ENCODE measurements at regions not wholly inside any gene's neighbourhood (a gene's known extent, or its start where the extent isn't known, plus 50 kb on each side); places are given as distances from the start of the nearest gene placed in this dataset.

DNA sequence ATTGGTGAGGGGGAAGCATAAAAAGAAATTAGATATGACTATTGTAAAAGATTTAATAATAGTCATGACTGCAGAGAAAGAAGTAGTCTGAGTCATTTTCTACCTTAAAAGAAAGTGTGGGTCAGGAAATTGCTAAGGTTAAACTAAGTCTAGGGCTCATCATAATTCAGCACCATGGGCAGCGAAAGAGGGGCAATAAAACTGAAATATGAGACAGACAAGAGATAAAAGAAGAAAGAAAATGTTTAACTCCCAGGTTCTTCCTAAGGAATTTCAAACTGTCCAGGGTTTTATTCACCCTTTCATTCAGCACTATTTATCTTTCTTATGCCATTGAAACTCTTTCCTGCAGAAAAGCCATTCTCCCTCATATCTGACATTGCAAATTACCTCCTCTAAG is 114.4 kb upstream of the API5 start:
- DNase-seq, result no peak

DNA sequence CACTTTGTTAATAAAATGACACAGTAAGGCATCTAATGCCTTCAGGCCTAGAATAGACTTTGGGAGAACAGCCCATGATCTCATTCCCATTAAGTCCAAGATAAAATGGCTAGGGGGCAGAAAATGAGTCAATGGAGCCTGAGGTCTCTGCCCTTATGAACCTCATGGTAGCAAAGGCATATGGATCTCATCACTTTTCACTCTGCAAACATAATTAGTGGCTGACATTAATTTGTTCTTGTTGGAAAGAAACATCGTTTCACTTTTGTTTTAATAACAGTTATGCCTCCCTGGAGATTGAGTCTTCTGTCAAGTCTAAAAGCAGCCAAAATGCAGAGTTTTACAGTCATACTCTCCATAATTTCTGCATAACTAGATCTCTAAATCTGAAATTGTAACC is 111.8 kb upstream of the API5 start:
- DNase-seq, result no peak

DNA sequence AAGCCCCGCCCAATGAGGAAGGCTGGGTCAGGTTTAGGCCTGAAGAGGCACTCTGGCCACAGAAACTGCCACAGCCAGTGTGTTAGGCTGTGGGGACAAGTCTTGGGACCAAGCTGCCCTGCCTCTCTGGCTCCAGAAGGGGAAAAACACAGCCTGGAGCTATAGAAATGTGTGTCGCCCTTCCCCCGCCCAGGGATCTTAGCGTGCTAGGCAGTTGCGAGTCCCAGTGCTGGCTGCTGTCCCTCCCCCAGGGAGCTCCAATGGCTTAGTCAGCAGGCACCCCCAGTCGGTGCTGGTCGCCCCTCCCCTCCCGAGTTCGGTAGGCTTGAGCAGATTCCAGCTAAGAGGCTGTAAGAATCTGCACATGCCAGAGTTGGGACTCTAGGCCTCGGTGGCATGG is 99.5 kb upstream of the API5 start:
- DNase-seq, result no peak

DNA sequence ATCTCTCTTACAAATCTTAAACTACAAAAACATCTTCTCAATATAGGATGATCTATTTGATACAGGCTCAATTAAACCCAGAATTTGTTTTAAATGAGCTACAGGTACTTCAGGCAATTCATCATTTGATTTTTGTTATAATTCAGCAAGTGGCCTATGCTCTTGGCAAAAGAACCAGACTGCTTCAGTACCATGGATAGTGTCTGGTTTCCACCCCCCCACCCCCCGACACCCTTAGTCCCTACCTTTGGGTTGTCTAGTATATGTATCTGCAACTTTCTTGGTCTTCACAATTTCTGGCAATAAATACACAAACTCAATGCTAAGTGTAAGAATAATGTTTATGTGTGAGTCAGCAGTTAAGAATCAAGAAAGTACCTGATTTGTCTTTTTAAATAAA is 97.3 kb upstream of the API5 start:
- DNase-seq, result no peak

DNA sequence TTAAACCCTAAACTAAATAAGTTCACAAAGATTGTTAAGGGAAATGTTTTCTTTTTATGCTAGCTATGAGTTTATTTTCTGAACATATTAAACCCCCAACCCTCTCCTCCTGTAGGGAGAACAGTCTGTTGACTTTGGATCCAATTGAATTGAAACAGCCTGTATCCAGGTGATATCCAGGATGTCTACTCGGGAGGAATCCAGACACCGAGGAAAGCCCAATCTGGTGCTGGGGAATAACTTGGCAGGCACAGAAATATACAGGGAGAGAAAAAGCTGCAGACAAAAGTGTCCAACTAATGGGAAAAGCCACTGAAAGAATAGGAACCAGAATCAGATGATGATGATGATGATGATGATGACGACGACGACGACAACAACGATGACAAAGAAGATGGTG is 93.9 kb upstream of the API5 start:
- no peak for DNase-seq

DNA sequence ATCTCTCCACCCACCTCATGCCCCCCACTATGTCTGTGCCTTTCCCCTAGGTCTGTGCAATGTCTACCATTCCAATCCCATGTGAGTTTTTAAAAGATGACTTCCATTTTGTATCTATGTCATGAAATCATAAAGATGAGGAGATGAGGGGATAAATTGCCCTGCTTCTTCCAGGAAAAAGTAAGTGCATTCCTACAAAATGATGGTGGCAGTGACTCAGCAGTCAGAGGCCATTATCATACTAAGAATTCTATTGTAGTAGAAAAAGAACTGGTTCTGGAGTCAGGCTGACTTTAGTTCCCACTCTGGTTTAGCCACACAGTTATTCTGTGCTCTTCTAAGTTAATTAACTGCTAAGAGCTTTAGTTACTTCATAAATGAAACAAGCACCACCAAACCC is 89.6 kb upstream of the API5 start:
- DNase-seq, result no peak

DNA sequence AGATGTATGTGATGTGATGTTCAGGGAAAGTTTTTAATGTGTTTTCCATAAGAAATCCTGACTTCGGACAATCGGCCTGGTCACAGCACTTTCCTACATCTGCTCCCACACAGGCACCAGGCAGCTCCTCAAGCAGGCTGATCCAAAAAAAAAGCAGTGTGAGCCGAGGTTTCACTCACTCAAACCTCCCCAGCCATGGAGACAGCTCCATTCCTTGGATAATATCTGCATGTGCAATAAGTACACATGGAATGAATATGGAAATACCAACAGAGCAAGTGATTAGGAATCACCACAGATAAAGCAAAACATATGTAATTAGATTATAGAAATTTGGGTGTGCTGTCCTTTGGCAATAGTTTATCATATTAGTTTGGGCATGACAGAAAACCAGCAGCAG is 88.8 kb upstream of the API5 start:
- DNase-seq, result no peak

DNA sequence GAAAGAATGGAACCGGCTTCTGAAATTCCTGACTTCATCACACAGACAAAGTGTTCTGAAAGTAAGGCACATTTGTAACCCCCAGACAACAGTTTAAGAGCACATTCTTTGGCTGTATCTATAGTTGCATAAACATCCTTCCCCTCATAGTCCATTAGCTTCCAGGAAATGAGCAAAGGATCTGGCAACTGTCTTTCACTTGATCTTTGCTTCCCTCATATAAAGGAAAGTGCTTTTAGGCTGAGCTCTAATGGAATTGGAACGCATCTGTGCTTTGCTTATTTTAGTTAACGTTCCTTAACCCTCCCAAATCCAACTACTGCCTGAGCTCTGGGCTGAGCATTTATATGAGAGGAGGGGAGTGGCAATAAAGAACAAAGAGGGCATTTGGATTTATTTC is 76.9 kb upstream of the API5 start:
- DNase-seq, result no peak

DNA sequence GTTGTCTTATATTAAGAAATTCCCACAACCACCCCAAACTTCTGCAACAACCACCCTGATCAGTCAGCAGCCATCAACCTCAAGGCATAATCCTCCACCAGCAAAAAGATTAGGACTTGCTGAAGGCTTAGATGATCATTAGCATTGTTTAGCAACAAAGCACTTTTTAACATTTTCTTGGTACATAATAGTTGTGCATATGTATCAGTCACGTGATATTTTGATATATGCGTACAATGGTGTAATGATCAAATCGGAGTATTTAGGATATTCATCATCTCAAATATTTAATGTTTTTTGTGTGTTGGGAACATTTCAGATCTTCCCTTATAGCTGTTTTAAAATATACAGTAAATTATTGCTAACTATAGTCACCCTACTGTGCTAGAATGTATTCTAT is 73.5 kb upstream of the API5 start:
- DNase-seq, result no peak

DNA sequence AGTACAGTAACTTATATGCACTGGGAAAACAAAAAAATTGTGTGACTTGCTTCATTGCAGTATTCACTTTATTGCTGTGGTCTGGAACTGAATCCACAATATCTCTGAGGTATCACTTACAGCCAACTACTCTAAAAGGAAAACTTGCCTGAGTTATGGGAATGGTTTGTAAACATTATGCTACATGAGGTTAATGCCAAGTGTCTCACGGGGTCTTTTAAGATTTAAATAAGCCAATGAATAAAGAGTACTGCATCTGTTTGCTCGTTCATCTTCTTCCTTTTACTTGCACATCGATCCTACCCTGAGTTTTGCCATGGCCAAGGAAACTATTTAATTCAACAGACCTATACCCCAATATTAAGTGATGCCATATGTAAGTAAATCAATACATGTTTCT is 72.0 kb upstream of the API5 start:
- DNase-seq, result no peak

DNA sequence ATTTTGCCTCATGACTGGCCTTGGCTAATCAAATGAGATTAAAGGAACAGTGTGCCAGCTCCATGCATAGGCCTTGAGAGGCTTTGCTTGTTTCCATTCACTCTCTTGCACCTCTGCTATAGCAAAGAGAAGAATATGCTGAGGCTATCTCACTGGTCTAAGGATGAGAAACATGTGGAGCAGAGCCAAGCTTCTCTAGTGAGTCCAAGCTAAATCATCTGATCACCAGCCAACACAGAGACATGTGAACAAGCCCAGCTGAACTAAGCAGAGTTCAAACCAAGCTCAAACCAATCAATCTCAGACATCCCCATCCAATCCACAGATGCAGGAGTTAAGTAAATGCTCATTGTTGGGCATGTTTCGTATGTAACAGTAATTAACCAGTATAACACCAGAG is 69.4 kb upstream of the API5 start:
- DNase-seq, result no peak

DNA sequence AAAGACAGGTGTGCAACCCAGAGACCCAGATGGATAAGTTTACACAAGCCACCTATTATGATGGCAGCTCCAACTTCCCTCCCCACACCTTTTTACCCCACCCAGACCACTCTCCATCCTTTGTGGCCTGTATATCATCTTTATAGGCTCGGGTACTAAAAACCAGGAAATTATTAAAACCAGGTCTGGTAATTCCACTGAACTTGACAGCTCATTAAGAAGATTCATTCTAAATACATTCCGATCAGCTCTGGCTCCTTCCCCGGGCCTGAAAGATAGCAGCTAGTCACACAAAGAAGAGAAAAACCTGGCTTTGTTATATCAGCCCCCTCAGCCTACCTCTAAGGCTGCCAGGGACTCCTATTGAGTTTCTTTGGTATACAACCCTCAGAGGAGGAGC is 67.9 kb upstream of the API5 start:
- no peak for DNase-seq

DNA sequence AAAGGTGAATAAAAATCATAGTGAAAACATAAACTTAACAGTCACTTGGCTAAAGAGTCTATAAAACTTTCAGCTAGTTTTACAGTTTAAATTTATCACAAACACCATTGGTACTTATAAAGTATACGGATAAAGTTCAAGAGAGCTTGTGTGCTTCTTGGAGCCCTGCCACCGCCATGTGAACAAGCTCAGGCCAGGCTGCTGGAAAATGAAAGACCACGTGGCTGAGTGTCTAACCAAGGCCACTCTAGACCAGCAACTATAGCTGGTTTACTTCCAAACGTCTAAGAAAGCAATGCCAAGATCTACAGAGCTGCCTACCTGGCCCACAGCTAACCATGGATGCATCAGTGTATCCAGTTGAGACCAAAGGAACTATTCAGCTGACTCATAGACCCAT is 66.3 kb upstream of the API5 start:
- DNase-seq, result no peak

DNA sequence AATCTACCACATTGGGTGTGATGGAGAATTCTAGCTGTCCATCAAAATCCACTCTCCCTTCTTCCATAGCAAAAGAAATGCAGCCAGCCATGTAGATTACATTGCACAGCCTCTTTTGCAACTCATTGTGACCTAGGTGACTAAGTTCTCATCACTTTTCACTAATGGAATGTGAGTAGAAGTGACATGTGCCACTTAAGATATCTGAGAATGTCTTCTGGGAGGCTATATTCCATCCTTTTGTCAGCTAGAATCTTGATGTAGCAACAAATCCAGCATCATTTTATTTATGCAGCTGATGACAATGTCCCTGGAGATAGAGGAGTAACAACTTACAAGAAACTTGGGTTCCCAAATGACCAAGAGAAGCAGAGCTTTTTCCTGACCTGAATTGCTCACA is 61.5 kb upstream of the API5 start:
- DNase-seq, result no peak

DNA sequence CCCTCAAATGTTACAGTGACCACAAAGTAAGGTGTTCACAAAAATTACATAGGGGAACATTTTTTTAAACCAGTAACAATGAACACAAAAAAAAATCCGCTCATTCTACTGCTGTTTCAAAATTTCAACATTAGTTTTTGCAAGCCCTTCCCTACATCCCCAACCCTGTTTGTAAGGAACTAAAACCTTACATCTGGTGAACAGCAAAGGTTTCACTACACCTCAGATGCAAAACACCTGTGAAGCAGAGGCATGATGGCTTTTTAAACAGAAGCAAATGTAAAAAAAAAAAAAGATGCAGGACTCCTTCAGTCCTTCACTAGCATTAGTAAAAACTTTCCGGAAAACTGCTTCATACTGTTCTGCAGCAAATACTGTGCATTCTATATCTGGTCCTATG is 50.0 kb upstream of the API5 start:
- no peak for DNase-seq
